HUES48 (cell line): ENCODE measurements at regions not wholly inside any gene's neighbourhood (a gene's known extent, or its start where the extent isn't known, plus 50 kb on each side); places are given as distances from the start of the nearest gene placed in this dataset.
"Not testable (repeated sequence)": the region's sequence is repeated elsewhere in the genome, so short reads cannot be mapped to it uniquely, and the experiment has no call there.

Experiments used
- H3K27ac ChIP-seq: one replicate; pipeline ENCODE4 v1.7.0; 2013; ENCODE audit warnings: low read depth, low read length, inconsistent platforms
- H3K27me3 ChIP-seq: 2 replicates; pipeline ENCODE4 v1.6.1; 2013; ENCODE audit warnings: mild to moderate bottlenecking, low read length; ENCODE audit not compliant: control insufficient read depth, insufficient read depth
- H3K36me3 ChIP-seq: 2 replicates; pipeline ENCODE4 v1.6.1; 2013; ENCODE audit warnings: low read length; ENCODE audit not compliant: control insufficient read depth, insufficient read depth
- H3K4me1 ChIP-seq: 2 replicates; pipeline ENCODE4 v1.6.1; 2013; ENCODE audit warnings: mild to moderate bottlenecking, low read length; ENCODE audit not compliant: control insufficient read depth, insufficient read depth
- H3K4me3 ChIP-seq: 2 replicates; pipeline ENCODE4 v1.5.1; 2013; ENCODE audit warnings: mild to moderate bottlenecking, low read depth, low read length
- H3K9ac ChIP-seq: 2 replicates; pipeline ENCODE4 v1.6.1; 2013; ENCODE audit warnings: mild to moderate bottlenecking, low read depth, low read length, moderate library complexity
- H3K9me3 ChIP-seq: 2 replicates; pipeline ENCODE4 v1.6.1; 2013; ENCODE audit warnings: low read length; ENCODE audit not compliant: control insufficient read depth, insufficient read depth

DNA sequence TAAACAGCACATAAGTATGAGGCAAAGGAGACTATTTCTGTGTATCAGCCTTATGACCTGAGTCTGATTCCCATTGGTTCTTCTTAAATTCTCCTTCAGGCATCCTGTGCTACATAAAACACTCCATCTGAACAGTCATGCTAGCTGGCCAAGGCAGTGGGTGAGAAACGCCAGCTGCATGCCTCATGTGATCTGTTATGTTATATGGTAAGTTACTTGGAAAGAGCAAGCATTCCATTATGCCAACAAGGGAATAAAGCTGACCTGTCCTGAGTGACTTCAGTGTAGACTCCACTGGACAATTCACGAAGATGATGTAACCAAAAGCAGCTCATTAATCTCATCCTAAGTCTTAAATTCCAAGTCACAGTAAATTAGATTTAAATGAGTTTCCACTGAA lies 216.5 kb upstream of the FN1 start:
- Histone ChIP-seq H3K27me3 (no peaks in the 10 kb centered on the region), H3K27ac (no peak overlapping the region), H3K36me3 (no peaks in the 10 kb centered on the region), H3K4me3 (no peak overlapping the region), H3K9ac (no peak overlapping the region), H3K4me1 (0 out of 2 replicates have a peak, but pooled peaks cover 7% of the 10 kb centered on the region), H3K9me3 (no peaks in the 10 kb centered on the region)

DNA sequence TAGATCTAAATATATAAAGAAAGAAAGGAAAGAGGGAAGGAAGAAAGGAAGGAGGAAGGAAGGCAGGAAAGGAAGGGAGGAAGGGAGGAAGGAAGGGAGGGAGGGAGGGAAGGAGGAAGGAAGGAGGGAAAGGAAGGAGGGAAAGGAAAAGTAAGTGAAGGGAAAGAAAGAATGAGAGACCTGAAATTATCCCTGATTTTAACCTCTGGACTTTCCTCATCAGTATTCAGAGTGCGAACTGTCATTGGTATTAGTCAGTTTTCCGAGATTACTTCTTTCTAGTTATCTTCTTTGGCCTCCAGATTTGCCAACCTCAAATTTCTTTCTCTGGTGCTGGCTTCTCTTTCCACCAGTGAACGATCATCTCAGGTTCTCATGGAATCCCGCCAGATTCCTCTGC lies 215.5 kb upstream of the FN1 start:
- Histone ChIP-seq H3K27me3 (no peaks in the 10 kb centered on the region), H3K9ac (no peak overlapping the region), H3K36me3 (no peaks in the 10 kb centered on the region), H3K27ac (no peak overlapping the region), H3K9me3 (no peaks in the 10 kb centered on the region), H3K4me3 (no peak overlapping the region), H3K4me1 (0 out of 2 replicates have a peak, but pooled peaks cover 7% of the 10 kb centered on the region)

DNA sequence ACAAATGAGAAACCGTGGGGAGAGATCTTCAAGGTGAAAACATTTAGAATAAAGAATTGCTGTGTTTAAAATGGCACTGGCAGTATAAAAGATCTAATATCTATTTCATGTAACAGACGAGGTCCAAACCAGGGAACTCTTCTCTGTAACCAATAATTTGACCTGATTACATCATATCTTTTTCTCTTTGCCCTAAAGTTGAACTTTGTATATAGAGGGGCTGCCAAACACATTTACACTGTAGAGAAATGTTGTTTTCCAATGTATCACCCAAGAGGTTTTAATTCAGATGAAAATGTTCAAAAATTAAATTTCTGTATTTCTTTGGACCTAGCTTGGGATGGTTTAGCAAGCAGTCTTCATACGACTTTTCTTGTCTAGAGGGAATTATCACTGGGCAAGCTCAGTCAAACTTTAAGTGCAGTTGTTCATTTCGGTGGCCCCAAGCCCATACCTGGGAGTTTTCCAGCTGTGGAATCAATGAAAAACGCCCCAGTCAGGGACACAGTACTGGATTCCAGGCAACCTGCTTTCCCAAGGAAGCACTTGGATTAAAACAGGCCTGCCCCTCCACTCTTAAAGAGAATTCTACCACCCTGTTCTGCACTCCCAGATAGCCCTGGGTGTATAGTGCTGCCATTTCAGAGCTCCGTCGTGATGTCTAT lies 208.5 kb upstream of the FN1 start:
- no peak overlapping the region for H3K4me3 ChIP-seq
- no peaks in the 10 kb centered on the region for H3K36me3 ChIP-seq
- H3K9ac ChIP-seq = no peak overlapping the region
- no peaks in the 10 kb centered on the region for H3K27me3 ChIP-seq
- H3K9me3 ChIP-seq = no peaks in the 10 kb centered on the region
- no peak overlapping the region for H3K27ac ChIP-seq
- no peaks in the 10 kb centered on the region for H3K4me1 ChIP-seq

DNA sequence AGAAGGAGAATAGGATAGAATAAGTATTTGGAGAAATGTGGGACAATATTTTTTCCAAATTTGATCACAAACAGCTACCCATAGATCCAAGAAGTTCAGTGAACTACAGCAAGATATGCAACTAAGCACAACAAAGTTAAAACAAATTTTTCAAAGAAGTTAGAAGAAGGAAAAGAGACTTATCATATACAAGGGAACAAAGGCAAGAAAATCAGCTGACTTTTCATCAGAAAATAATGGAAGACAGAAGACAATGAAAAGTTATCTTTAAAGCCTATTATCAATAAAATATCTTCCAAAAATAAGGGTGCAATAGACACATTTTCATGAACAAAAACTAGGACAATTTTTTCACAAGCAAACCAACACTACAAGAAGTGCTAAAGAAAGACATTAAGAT lies 202.8 kb upstream of the FN1 start:
- Histone ChIP-seq H3K9ac (no peak overlapping the region), H3K4me1 (no peaks in the 10 kb centered on the region), H3K27ac (no peak overlapping the region), H3K36me3 (no peaks in the 10 kb centered on the region), H3K9me3 (peaks cover 6% of the 10 kb centered on the region; the same call in 1 of the 2 replicates), H3K27me3 (no peaks in the 10 kb centered on the region), H3K4me3 (no peak overlapping the region)

DNA sequence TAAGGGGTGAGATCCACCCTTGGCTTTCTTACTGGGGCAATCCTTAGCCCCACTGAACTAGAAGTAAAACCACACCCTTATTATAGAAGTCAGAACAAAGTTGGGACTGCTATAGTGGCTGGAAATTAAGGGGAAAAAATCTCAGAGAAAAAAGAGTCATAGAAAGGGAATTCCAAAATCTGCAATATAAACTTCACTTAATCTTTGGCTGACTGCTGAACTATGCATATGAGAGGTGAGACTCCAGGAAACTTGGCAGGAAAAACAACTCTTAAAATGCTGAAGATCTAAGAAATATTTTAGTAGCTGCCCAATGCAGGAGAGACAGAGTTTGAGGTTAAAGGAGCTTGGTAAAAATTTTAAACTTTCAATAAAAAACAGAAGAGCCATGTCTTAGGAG lies 201.8 kb upstream of the FN1 start:
- H3K9ac ChIP-seq = no peak overlapping the region
- no peaks in the 10 kb centered on the region for H3K4me1 ChIP-seq
- H3K27me3 ChIP-seq = no peaks in the 10 kb centered on the region
- H3K4me3 ChIP-seq = no peak overlapping the region
- H3K27ac ChIP-seq = no peak overlapping the region
- H3K36me3 ChIP-seq = no peaks in the 10 kb centered on the region
- peaks cover 6% of the 10 kb centered on the region; the same call in 1 of the 2 replicates for H3K9me3 ChIP-seq

DNA sequence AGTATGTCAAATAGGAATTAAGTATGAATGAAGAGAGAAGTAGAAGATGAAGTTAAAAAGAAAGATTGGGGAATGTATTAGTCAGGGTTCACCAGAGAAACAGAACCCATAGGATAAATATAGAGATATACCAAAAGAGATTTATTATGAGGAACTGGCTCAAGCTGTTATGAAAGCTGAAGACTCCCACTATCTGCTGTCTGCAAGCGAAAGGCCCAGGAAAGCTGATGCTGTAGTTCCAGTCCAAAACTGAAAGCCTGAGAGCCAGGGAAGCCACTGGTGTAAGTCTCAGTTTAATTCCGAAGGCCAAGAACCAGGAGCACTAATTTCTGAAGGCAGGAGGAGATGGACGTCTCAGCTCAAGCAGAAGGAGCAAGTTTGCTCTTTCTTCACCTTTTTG lies 200.9 kb upstream of the FN1 start:
- no peak overlapping the region for H3K9ac ChIP-seq
- H3K27ac ChIP-seq = no peak overlapping the region
- H3K27me3 ChIP-seq = no peaks in the 10 kb centered on the region
- no peaks in the 10 kb centered on the region for H3K36me3 ChIP-seq
- peaks cover 6% of the 10 kb centered on the region; the same call in 1 of the 2 replicates for H3K9me3 ChIP-seq
- H3K4me1 ChIP-seq = no peaks in the 10 kb centered on the region
- no peak overlapping the region for H3K4me3 ChIP-seq

DNA sequence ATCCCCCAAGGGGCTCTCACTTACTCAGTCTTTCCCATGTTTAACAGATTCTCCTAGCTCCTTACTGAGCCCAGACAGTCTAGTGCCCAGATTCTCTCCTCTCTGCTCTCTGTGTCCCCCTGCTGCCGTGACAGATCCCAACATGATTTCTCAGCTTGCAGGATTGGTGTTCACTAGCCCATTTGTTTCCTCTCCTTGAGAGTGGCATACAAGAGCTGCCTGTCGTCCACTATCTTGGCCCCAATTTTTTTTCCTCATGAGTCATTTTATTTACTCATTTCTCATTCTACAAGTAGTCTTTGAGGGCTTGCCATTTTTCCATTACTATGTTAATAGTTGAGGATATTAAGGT lies 199.9 kb upstream of the FN1 start:
- no peaks in the 10 kb centered on the region for H3K36me3 ChIP-seq
- peaks cover 9% of the 10 kb centered on the region; the same call in 1 of the 2 replicates for H3K9me3 ChIP-seq
- H3K9ac ChIP-seq = no peak overlapping the region
- H3K27me3 ChIP-seq = no peaks in the 10 kb centered on the region
- H3K27ac ChIP-seq = no peak overlapping the region
- no peak overlapping the region for H3K4me3 ChIP-seq
- H3K4me1 ChIP-seq = no peaks in the 10 kb centered on the region

DNA sequence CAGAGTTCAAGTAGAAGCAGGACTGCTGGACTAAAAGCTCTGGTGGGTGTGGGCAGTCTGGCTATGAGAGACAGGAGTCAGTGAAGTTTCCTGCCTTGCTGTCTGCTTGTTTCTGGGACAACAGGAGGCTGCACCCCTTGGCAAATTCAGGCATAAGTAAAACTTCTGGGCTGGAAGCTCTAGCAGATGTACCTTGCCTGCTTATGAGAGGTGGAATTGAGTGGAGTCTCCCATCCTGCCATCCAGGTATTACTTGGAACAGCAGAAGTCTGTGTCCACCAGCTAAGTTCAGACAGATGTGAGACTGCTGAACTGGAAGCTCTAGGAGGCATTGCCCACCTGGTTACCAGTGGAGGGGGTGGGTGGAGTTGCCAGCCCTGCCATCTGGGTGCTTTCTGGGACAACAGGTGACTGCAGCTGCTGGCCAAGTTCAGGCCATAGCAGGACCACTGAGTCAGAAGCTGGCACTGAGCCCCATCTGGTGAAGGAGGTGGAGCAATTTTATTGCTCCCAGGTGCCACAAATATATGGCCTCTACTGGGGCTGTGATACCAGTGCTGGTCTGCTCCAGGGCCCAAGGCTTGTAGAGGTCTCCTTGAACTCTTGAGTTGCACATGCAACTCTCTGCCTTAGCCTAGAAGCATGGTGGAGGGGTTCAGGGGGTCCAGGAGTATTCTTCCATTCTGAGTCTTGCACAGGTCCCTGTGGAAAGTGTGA lies 199.4 kb upstream of the FN1 start:
- H3K9me3 ChIP-seq = peaks cover 11% of the 10 kb centered on the region; the same call in 1 of the 2 replicates
- no peak overlapping the region for H3K4me3 ChIP-seq
- H3K36me3 ChIP-seq = no peaks in the 10 kb centered on the region
- H3K9ac ChIP-seq = no peak overlapping the region
- no peak overlapping the region for H3K27ac ChIP-seq
- no peaks in the 10 kb centered on the region for H3K4me1 ChIP-seq
- H3K27me3 ChIP-seq = no peaks in the 10 kb centered on the region

DNA sequence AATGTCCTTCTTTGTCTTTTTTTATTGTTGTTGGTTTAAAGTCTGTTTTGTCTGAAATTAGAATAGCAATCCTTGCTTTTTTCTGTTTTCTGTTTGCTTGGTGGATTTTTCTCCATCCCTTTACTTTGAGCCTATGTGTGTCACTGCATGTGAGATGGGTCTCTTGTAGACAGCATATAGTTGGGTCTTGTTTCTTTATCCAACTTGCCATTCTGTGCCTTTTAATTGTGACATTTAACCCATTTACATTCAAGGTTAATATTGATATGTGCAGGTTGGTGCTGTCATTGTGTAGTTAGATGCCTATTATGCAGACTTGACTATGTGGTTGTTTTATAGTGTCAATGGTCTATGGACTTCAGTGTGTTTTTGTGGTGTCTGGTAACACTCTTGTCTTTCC lies 197.5 kb upstream of the FN1 start:
- no peaks in the 10 kb centered on the region; the same call in 1 of the 2 replicates for H3K4me1 ChIP-seq
- no peak overlapping the region for H3K9ac ChIP-seq
- no peaks in the 10 kb centered on the region for H3K27me3 ChIP-seq
- H3K9me3 ChIP-seq = peaks cover 6% of the 10 kb centered on the region; the same call in 1 of the 2 replicates
- H3K4me3 ChIP-seq = no peak overlapping the region
- no peaks in the 10 kb centered on the region for H3K36me3 ChIP-seq
- H3K27ac ChIP-seq = no peak overlapping the region

DNA sequence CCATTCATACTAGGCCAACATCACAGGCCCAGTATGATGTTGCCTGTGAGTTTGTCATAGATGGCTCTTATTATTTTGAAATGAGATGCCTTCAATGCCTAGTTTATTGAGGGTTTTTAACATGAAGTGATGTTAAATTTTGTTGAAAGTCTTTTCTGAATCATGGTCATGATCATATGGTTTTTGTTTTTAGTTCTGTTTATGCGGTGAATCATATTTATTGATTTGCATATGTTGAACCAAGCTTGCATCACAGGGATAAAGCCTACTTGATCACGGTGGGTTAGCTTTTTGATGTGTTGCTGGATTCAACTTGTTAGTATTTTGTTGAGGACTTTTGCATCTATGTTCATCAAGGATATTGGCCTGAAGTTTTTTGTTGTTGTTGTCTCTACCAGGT lies 195.8 kb upstream of the FN1 start:
- H3K27ac ChIP-seq = no peak overlapping the region
- H3K36me3 ChIP-seq = no peaks in the 10 kb centered on the region
- no peak overlapping the region for H3K4me3 ChIP-seq
- H3K9ac ChIP-seq = no peak overlapping the region
- peaks cover 12% of the 10 kb centered on the region for H3K4me1 ChIP-seq
- H3K27me3 ChIP-seq = no peaks in the 10 kb centered on the region
- 0 out of 2 replicates have a peak, but pooled peaks cover 6% of the 10 kb centered on the region for H3K9me3 ChIP-seq

DNA sequence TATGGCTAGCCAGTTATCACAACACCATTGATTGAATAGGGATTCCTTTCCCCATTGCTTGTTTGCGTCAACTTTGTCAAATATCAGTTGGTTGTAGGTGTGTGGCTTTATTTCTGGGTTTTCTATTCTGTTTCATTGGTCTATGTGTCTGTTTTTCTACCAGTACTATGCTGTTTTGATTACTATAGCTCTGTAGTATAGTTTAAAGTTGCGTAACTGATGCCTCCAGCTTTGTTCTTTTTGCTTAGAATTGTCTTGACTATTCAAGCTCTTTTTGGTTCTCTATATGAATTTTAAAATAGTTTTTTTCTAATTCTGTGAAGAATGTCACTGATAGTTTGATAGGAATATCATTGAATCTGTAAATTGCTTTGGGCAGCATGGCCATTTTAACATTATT lies 194.9 kb upstream of the FN1 start:
- peaks cover 21% of the 10 kb centered on the region for H3K4me1 ChIP-seq
- H3K4me3 ChIP-seq, H3K27me3 ChIP-seq, H3K36me3 ChIP-seq, H3K9ac ChIP-seq, H3K9me3 ChIP-seq, H3K27ac ChIP-seq: not testable (repeated sequence)
